HG03280 (cell line): ENCODE measurements at regions not wholly inside any gene's neighbourhood (a gene's known extent, or its start where the extent isn't known, plus 50 kb on each side); places are given as distances from the start of the nearest gene placed in this dataset.
"Not testable (repeated sequence)": the region's sequence is repeated elsewhere in the genome, so short reads cannot be mapped to it uniquely, and the experiment has no call there.

Experiments used
- ATAC-seq: cut with Tn5 transposase; IDR thresholded peaks from one replicate; pipeline ENCODE4 v1.9.1; 2021; ENCODE audit warnings: mild to moderate bottlenecking, moderate library complexity; ENCODE audit not compliant: unreplicated experiment

- ATAC-seq = no peak
Measured at GRCh38 chr10:23543691-23544380, 105.0 kb downstream of the OTUD1 start.

- not testable (repeated sequence) for ATAC-seq
Measured at GRCh38 chr10:23545866-23546265, 107.0 kb downstream of the OTUD1 start.

- no peak for ATAC-seq
Measured at GRCh38 chr10:23556727-23557440, 118.0 kb downstream of the OTUD1 start.

- ATAC-seq = no peak
Measured at GRCh38 chr10:23557777-23558176, 118.9 kb downstream of the OTUD1 start.

- ATAC-seq = no peak
Measured at GRCh38 chr10:23558361-23558799, 119.5 kb downstream of the OTUD1 start.

- ATAC-seq = no peak
Measured at GRCh38 chr10:23568996-23569395, 130.1 kb downstream of the OTUD1 start.

GRCh38 chr10:23571884-23572283 is 133.0 kb downstream of the OTUD1 start:
- no peak for ATAC-seq

- ATAC-seq = no peak
Measured at GRCh38 chr10:23581906-23582450, 143.1 kb downstream of the OTUD1 start.

GRCh38 chr10:23584396-23584795 is 145.5 kb downstream of the OTUD1 start:
- ATAC-seq = no peak

GRCh38 chr10:23585186-23585585 is 146.3 kb downstream of the OTUD1 start:
- ATAC-seq = no peak

GRCh38 chr10:23585666-23586065 is 146.8 kb downstream of the OTUD1 start:
- ATAC-seq = no peak

GRCh38 chr10:23595278-23595677 is 156.4 kb downstream of the OTUD1 start:
- not testable (repeated sequence) for ATAC-seq

GRCh38 chr10:23604613-23605012 is 165.7 kb downstream of the OTUD1 start:
- ATAC-seq = no peak

GRCh38 chr10:23606456-23606855 is 167.6 kb downstream of the OTUD1 start:
- no peak for ATAC-seq

GRCh38 chr10:23608926-23609325 is 170.1 kb downstream of the OTUD1 start:
- no peak for ATAC-seq

- ATAC-seq = no peak
Measured at GRCh38 chr10:23610626-23611307, 171.9 kb downstream of the OTUD1 start.

GRCh38 chr10:23611308-23612029 is 172.6 kb downstream of the OTUD1 start:
- no peak for ATAC-seq

GRCh38 chr10:23613900-23614299 is 175.0 kb downstream of the OTUD1 start:
- ATAC-seq = peak; percentile 57

- no peak for ATAC-seq
Measured at GRCh38 chr10:23614483-23614882, 175.6 kb downstream of the OTUD1 start.

GRCh38 chr10:23630376-23630775 is 191.5 kb downstream of the OTUD1 start:
- ATAC-seq = no peak

- no peak for ATAC-seq
Measured at GRCh38 chr10:23630885-23631284, 192.0 kb downstream of the OTUD1 start.
